ENCODE measurements at regions not wholly inside any gene's neighbourhood (a gene's known extent, or its start where the extent isn't known, plus 50 kb on each side); places are given as distances from the start of the nearest gene placed in this dataset.

DNA sequence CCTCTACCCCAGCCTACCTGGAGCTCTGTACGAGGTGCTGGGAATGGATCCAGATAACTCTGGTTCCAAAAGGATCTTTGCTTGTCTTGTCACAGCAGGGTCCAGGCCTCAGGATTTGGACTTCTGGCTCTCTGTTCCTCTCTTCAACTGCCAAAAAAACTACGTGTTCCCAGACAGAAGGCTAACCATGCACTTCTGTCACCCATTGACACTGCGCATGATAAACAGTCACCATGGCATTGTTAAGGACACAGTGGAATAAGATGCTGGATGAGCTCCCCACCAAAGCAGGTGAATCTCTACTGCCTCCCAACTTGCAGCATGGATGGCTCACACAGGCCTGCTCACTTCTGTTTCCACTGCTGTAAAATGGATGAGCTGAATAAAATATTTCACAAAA, 637.9 kb downstream of the TNS3 start:
- Histone ChIP-seq H2BK5ac (ENCODE audit: low read depth, low read length) (no peak overlapping the region), H3K23ac (ENCODE audit: insufficient read length) (no peak overlapping the region), H2AK5ac (ENCODE audit: low read depth, low read length) (no peak overlapping the region), H3K4ac (replicated peaks; ENCODE audit: insufficient read length, low read depth, low read length) (no peak overlapping the region), H3K79me2 (ENCODE audit: control insufficient read depth in 1 of 2, insufficient read depth in 2 of 2, low read length in 2 of 2) (no peaks in the 10 kb centered on the region), H4K20me1 (replicated peaks in 1 of 2; ENCODE audit: control insufficient read depth in 1 of 2, insufficient read depth in 2 of 2, low read length in 2 of 2) (no peaks in the 10 kb centered on the region), H3K36me3 (ENCODE audit: control insufficient read depth in 2 of 4, insufficient read depth in 4 of 4, low read length in 3 of 4) (no peaks in the 10 kb centered on the region), H4K91ac (replicated peaks; ENCODE audit: insufficient read length, low read length) (no peak overlapping the region), H3K27ac (ENCODE audit: low read depth, low read length) (no peak overlapping the region), H2BK12ac (ENCODE audit: low read depth, low read length) (no peak overlapping the region), H3K9ac (replicated peaks in 1 of 4; ENCODE audit: extremely low read depth in 1 of 4, low read depth in 3 of 4, low read length in 3 of 4) (no peak overlapping the region), H2BK15ac (ENCODE audit: low read length) (no peak overlapping the region), H4K5ac (ENCODE audit: insufficient read length, low read depth, low read length) (no peak overlapping the region), H2BK120ac (replicated peaks; ENCODE audit: low read depth, low read length) (no peak overlapping the region), H2AFZ (ENCODE audit: low read length) (no peak overlapping the region), H3K23me2 (ENCODE audit: low read depth, low read length) (no peaks in the 10 kb centered on the region; the same call in 1 of the 2 replicates), H3K4me1 (replicated peaks in 1 of 4; ENCODE audit: control insufficient read depth in 3 of 4, insufficient read depth in 4 of 4, low read length in 3 of 4) (no peaks in the 10 kb centered on the region), H3K9me3 (ENCODE audit: insufficient read depth in 2 of 2, low read depth in 1 of 2, low read length in 1 of 2) (no peaks in the 10 kb centered on the region), H3K4me3 (ENCODE audit: extremely low read depth in 1 of 4, insufficient read depth in 2 of 4, low read depth in 3 of 4, low read length in 4 of 4) (no peak overlapping the region), H3K56ac (replicated peaks; ENCODE audit: insufficient read length, low read depth, low read length) (no peak overlapping the region), H2BK20ac (ENCODE audit: low read length) (no peak overlapping the region), H3K79me1 (ENCODE audit: low read depth, low read length) (no peaks in the 10 kb centered on the region), H4K8ac (ENCODE audit: extremely low read depth, insufficient read depth, low read length) (no peak overlapping the region), H3K14ac (ENCODE audit: insufficient read length) (no peak overlapping the region), H3K27me3 (replicated peaks in 1 of 4; ENCODE audit: control insufficient read depth in 3 of 4, extremely low read depth in 1 of 4, insufficient read depth in 3 of 4, low read length in 3 of 4) (no peaks in the 10 kb centered on the region), H3K4me2 (ENCODE audit: insufficient read depth in 1 of 2, low read depth in 2 of 2, low read length in 2 of 2) (no peak overlapping the region), H3K18ac (ENCODE audit: extremely low read depth, low read length) (no peak overlapping the region)
- DNase-seq (ENCODE audit: low read depth in 1 of 2, low spot score in 2 of 2) (no peak), FAIRE-seq (no peak)
- ChIA-PET POLR2A (ENCODE audit: partially characterized antibody) (no interaction called here), CTCF (ENCODE audit: partially characterized antibody) (interaction anchor here (0.7 to 1.6 kb wide), 4 partner anchors 148 to 236 kb away, joined by 3 read pairs; no protein-coding TSS in a partner anchor)
- WGBS, 2 experiments (ENCODE audit: extremely low coverage in 1 of 2, insufficient coverage in 1 of 2, insufficient read length in 1 of 2, insufficient replicate concordance in 2 of 2, low coverage in 1 of 2, low lambda C conversion rate in 2 of 2, missing lambda C conversion rate in 1 of 2) = 83% methylated on average over 3 of the region's 3 CpGs; no CpG with 5 or more reads in 1 of the 2 experiments
- TF ChIP-seq RFX5 (IDR thresholded peaks at IDR 0.05; ENCODE audit: borderline replicate concordance, low read depth, low read length) (no peak), EGR1 (IDR thresholded peaks at IDR 0.05; ENCODE audit: borderline replicate concordance, low read depth, low read length) (no peak)

Data from H1 (cell line).